RCC 7860 (cell line): ENCODE measurements at regions not wholly inside any gene's neighbourhood (a gene's known extent, or its start where the extent isn't known, plus 50 kb on each side); places are given as distances from the start of the nearest gene placed in this dataset.

Experiments used
- DNase-seq: peaks from one replicate; pipeline ENCODE4 v3.0.0-alpha.2; 2015; ENCODE audit warnings: low spot score
- FAIRE-seq: peaks from 2 replicates; lab custom pipeline; 2012; peaks lifted over from hg19 to GRCh38; lab: Jason Lieb, UNC

DNA sequence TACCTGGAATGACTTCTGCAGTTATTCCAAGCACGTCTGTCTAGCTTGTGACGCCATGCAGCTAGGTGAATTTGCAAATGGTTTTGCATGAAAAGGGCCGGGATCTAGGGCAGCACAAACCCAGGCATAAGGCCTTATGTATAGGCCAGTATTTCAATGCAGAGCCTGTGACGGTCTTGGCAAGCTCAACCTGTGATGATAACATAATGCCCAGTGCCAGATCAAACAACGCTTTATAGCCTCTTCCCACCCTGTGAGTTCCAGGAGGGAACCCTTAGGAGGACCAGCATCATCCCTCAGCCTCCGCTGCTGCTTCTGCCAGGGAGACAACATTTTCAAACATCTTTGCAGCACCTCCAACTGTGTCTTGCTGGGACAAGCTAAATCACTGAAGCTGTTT lies 390.7 kb downstream of the INHBA start:
- no peak for DNase-seq
- no peak for FAIRE-seq

GRCh38 chr7:41311301-41311700 lies 391.6 kb downstream of the INHBA start:
- FAIRE-seq, result no peak
- no peak for DNase-seq

DNA sequence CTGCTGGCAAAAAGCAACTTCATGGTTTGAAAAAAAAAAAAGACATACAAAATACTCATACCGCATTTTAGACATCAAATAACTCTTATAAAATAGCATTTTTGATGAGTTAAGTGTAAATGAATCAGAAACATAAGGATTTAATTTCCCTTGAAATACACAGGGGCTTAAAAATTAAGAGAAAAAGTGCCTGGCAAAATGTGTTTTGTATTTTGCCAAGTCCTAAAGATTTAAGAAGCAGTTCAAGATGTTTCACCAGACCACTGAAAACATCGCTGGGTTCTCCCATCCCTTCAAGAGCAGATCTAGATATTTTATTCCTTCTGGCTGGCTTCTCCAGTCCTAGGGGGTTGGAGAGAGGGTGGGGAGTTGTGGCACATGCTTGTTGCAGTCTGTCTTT lies 396.4 kb downstream of the INHBA start:
- DNase-seq (no peak), FAIRE-seq (no peak)

GRCh38 chr7:41305001-41305400 lies 397.9 kb downstream of the INHBA start:
- no peak for DNase-seq
- FAIRE-seq, result no peak

DNA sequence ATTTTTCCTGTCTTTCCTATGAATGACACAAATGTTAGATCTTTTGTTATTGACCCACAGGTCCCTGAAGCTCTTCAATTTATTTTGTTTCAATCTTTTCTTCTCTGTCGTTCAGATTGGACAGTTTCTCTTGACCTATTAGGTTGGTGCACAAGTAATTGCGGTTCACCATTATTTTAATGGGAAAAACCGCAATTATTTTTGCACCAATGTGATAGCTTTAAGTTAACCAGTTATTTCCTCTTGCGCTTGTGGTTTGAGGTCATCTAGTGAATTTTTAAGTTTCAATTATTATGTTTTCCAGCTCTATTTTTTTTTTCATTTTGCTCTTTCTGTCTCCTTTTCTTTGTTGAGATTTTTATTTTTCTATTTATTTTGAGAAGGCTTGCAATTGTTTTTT lies 399.2 kb downstream of the INHBA start:
- FAIRE-seq, result no peak
- no peak for DNase-seq

- DNase-seq (no peak), FAIRE-seq (no peak)
Observed at GRCh38 chr7:41298409-41298808, 404.5 kb downstream of the INHBA start.

DNA sequence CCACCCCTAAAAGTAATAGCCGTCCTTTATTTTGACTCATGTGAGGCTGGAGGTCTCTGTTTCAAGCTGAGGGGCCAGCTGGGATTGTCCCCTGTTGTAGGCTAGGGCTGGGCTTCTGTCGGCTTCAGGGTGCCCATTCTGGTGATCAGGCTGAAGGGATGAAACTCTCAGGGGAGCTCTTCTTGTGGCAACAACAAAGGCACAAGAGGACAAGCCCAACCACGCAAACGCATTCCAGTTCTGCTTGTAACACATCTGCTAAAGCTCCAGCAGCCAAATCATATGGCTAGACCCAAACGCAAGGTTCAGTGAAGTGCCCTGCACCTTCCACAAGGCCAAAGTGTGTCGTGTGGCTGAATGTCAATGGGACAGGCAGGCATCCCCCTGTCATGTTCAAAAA lies 405.7 kb downstream of the INHBA start:
- FAIRE-seq, result no peak
- no peak for DNase-seq

- FAIRE-seq (no peak), DNase-seq (no peak)
Observed at GRCh38 chr7:41295455-41295815, 407.5 kb downstream of the INHBA start.

GRCh38 chr7:41294556-41295454 lies 408.1 kb downstream of the INHBA start:
- DNase-seq (no peak), FAIRE-seq (peak; percentile 14)

DNA sequence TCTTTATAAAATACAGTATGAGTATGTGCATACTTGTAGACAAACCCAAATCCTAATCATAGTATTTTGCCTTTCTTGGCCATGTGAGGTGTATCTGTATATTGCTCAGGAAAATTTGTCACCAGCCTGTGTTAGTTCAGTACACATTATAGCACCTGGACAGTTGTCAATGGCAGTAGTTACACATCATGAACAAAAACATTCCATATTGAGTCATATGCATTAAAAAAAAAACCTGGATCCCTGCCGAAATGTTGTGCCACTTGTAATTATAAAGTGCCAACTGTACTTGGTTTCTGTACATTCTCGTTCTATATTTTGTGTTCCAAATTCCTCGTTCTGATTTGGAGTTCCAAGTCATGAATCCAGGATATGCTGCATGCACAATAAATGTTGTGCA lies 410.4 kb downstream of the INHBA start:
- FAIRE-seq, result no peak
- DNase-seq, result peak; percentile 26

DNA sequence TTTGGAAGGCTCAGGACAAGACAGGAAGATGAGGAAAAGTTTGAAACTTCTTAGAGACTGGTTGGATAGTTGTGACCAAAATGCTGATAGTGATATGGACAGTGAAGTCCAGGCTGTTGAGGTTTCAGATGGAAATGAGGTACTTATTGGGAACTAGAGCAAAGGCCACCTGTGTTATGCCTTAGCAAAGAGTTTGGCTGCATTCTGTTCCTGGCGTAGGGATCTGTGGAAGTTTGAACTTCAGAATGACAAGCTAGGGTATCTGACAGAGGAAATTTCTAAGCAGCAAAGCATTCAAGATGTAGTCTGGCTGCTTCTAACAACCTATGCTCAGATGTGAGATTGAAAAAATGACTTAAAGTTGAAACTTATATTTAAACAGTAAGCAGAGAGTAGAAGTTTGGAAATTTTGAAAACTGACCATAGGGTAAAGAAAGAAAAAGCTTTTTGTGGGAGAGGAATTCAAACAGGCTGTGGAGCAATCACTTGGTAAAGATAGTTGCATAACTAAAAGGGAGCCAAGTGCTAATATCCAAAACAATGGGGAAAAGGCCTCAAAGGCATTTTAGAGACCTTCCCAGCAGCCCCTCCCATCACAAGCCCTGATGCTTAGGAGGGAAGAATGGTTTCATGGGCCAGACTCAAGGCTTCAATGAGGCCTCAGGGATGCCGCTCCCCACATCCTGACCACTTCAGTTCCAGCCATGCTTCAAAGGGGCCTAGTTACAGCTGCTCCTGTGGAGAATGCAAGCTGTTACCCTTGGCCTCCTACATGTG lies 415.1 kb downstream of the INHBA start:
- DNase-seq (no peak), FAIRE-seq (no peak)

- no peak for FAIRE-seq
- no peak for DNase-seq
Observed at GRCh38 chr7:41280491-41280890, 422.4 kb downstream of the INHBA start.

DNA sequence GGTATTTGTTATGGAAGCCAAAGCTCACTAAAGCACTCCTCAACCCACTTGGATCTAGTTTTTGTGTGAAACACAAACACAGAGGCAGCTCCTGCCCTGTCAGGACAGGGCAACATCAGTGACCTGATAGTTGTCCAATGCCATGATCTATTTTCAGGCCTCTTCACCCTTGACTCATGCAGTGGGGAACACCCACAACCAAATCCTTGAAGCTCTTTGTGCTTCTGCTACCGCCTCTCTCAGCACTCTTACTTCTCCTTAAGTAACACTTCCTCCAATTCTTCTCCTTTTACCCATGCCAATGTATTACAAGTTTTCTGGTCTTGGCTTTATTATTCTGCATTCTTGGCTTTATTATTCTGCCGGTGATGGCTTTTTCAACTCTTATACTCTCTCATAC lies 425.3 kb downstream of the INHBA start:
- no peak for FAIRE-seq
- no peak for DNase-seq

GRCh38 chr7:41275255-41275654 lies 427.6 kb downstream of the INHBA start:
- no peak for DNase-seq
- FAIRE-seq, result no peak

GRCh38 chr7:41274179-41274578 lies 428.7 kb downstream of the INHBA start:
- FAIRE-seq (no peak), DNase-seq (no peak)

- DNase-seq (no peak), FAIRE-seq (no peak)
Observed at GRCh38 chr7:41272664-41273063, 430.2 kb downstream of the INHBA start.

GRCh38 chr7:41268878-41269277 lies 434.0 kb downstream of the INHBA start:
- FAIRE-seq, result no peak
- peak; percentile 38 for DNase-seq

DNA sequence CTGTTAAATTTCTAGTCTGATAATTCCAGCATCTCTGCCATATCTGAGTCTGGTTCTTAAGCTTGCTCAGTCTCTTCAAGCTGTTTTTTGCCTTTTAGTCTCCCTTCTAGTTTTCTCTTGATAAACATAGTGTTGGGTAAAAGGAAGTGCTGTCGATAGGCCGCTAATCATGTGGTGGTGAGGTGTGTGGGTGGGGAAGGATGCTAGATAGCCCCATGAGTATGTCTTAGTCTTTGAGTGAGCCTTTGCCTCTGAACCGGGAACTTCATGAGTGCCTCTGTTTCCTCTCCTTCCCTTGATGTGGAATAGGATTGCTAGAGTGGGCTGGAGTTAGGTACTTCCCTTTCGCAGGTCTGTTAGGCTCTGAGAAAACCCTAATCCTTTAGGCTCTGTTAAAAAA lies 441.8 kb downstream of the INHBA start:
- no peak for FAIRE-seq

GRCh38 chr7:41257660-41258059 lies 445.2 kb downstream of the INHBA start:
- DNase-seq, result no peak
- no peak for FAIRE-seq

More for the DNA sequence above, 441.8 kb downstream of the INHBA start:
- no peak for DNase-seq

- DNase-seq (peak; percentile 20), FAIRE-seq (no peak)
Observed at GRCh38 chr7:41256186-41256945, 446.5 kb downstream of the INHBA start.

DNA sequence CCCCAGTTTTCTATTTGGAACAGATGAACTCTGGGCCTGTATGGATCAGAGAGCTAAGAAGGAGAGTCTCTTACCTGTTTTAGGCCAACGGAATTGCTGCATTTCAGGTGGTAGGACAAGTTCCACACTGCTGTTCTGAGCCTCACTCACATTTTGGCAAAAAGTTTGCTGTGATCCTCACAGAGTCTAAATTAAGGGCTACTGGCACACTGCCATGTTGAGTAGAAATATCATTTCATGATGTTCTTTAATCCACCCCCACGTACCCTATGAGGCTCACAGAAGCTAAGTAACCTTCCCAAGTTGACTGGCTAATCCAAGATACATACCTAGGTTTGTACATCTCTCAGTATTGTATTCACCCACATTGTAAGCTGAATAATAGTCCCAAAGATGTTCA lies 447.2 kb downstream of the INHBA start:
- DNase-seq (no peak), FAIRE-seq (no peak)
